ENCODE measurements at regions not wholly inside any gene's neighbourhood (a gene's known extent, or its start where the extent isn't known, plus 50 kb on each side); places are given as distances from the start of the nearest gene placed in this dataset.

DNA sequence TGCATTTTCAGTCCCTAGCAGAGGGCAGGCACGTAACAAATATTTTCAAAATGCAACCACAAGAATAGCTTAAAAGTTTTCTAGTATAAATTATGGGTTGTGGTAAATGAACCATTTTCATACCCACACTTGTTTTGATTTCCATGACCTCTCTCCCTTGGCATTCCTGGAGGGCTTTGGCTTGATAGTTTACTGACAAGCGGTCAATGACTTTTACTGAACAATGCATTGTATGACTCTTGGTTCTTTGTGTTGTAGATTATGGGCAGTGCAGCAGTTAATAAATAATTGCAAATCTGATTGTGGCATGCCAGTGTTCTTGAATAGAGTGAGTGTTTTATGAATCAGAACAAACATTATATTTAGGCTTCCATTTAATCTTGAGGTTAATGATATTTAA is 285.2 kb upstream of the ARX start:
- TF ChIP-seq, protein P1, sequence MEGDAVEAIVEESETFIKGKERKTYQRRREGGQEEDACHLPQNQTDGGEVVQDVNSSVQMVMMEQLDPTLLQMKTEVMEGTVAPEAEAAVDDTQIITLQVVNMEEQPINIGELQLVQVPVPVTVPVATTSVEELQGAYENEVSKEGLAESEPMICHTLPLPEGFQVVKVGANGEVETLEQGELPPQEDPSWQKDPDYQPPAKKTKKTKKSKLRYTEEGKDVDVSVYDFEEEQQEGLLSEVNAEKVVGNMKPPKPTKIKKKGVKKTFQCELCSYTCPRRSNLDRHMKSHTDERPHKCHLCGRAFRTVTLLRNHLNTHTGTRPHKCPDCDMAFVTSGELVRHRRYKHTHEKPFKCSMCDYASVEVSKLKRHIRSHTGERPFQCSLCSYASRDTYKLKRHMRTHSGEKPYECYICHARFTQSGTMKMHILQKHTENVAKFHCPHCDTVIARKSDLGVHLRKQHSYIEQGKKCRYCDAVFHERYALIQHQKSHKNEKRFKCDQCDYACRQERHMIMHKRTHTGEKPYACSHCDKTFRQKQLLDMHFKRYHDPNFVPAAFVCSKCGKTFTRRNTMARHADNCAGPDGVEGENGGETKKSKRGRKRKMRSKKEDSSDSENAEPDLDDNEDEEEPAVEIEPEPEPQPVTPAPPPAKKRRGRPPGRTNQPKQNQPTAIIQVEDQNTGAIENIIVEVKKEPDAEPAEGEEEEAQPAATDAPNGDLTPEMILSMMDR (IDR thresholded peaks at IDR 0.05; ENCODE audit: insufficient read depth, low read length, poor library complexity, severe bottlenecking) = no peak
- TF ChIP-seq EZH2phosphoT487 (conservative IDR thresholded peaks at IDR 0.05; ENCODE audit: low read length) = no peak
